HG03460 (cell line): ENCODE measurements at regions not wholly inside any gene's neighbourhood (a gene's known extent, or its start where the extent isn't known, plus 50 kb on each side); places are given as distances from the start of the nearest gene placed in this dataset.
"Not testable (repeated sequence)": the region's sequence is repeated elsewhere in the genome, so short reads cannot be mapped to it uniquely, and the experiment has no call there.

ENCODE experiments used
- ATAC-seq: cut with Tn5 transposase; IDR thresholded peaks from one replicate; pipeline ENCODE4 v1.9.1; 2021; ENCODE audit not compliant: unreplicated experiment

DNA sequence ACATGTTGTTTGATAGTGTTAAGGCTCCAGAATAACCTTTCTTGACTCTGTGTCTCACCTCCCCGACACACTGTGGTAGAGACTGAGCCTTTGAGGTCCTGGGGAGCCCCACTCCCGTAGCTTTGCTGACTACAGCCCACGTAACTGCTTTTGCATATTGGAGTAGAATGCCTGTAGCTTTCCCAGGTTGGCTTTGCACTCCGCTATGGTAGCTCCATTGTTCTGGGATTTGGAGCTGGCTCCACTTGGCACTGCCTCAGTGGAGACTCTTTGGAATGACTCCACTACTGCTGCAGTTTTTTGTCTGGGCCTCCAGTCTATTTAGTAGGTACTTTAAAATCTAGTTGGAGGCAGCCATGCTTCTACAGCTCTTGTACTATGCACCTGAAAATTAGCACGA, 56.2 kb upstream of the ANXA1 start:
- ATAC-seq, result no peak

DNA sequence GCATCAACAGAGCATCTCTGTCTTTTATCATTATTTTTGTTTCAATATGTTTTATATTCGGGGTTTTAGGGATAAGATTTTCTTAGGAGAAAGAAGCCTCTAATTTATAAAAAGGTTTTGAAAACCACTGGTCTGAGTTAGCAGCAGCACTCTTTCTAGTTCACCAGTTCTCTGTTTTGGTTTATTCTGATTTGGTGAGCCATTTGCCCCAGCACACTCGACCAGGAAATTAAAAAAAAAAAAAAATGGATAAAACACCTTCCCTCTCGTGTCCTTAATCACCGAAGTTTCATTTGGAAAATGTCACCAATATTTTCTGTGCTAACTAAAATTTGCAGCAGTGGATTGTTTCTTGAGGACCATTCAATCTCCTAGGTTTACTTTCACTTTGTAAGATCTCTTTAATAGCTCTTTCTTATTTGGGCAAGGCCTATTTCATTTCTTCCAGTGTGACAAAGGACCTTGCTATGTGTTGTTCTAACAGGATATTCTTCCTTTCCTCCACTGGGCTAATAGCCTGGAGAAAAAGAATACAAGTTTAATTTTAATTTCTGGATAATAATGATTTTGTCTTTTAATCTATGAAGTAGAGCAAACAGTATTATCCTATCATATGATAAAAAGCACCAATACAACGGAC, 57.8 kb upstream of the ANXA1 start:
- ATAC-seq, result no peak

DNA sequence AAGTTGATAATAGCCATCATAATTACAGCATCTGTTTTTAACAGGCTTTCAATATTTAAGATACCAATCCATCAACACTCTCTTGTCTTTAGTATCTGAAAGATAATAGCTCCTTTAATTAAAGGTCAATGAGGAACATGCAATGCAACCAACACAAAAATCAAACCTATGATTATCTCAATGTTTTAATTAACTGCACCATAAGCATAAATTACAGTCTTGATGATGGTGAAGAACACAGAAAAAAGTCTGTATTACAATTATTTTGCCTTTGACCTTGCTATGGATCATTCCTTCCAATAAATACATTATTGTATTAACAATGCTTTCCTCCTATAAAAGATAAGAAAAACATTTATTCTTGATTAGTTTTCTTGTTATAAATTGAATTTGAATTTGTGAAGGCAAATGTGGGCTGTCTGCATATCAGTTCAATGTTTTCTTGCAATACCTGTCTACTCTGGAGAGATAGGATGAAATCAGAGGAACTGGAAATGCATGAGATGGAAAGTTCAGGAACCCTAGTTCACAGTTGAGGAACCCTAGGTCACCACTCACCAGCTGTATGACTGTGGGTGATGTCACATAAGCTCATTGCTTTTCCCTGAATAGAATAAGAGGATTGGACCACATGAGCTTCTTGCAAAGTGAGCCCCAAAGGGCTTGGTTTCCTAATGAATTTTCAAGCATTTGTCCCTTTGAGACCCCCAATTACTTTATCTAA, 58.5 kb upstream of the ANXA1 start:
- no peak for ATAC-seq

DNA sequence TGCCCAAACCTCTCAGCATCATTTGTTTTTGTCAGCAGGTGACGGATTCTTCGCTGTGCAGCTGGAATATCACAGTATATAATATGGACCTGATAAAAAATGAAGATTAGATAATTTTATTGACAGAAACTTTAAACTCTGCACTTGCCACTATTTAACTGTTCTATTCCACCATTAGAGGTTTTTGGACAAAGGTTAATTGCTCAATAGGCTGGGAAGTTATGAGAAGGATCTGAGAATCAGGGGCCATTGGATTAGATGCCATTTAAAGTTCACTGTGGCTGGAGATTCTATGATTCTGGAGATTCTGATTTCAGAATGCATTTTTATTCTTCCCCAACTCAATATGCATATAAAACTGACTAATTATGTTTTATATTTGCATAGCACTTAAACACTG, 59.8 kb upstream of the ANXA1 start:
- ATAC-seq, result no peak

DNA sequence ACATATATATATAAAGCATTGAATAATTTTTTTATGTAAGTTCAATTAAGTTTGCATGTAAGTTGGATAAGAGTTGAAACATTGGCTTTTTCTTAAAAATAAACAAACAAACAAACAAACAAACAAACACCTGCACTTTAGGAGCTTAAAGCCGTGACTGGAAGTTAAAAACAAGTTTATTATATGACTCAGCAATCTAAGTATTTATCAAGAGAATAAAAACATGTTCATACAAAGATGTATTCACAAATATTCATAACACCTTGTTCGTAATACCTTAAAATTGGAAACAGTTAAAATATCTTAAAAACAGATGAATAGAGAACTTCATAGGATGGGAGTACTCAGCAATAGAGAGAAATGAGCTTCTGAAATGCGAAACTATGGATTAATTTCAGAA, 61.5 kb upstream of the ANXA1 start:
- ATAC-seq, result no peak

DNA sequence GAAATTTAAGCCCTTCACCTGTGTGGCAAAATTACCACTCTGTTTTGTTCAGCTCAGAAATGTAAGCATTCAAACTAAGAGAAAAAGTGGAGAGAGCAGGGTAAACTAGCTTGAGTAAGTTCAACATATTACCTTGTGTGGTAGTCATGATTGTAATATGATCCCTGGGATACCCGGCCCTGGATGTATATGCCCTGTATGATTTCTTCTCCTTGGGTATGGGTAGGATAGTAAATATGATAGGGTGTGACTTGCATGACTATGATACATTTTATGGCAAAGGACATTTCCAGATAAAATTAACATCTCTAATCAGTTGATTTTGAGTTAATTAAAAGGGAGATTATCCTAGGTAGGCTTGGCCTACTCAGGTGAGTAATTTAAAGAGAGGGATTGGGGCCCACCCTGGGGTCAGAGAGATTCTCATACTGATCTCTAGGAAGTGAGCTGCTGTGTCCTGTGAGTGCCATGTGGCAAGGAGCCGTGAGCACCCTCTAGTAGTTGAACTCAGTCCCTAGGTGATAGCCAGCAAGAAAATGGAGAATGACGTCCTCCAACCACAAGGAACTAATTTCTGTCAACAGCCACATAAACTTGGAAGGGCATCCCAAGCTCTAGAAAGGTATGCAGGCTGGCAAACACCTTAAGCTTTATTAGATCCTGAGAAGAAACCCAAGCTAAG, 62.2 kb upstream of the ANXA1 start:
- no peak for ATAC-seq

DNA sequence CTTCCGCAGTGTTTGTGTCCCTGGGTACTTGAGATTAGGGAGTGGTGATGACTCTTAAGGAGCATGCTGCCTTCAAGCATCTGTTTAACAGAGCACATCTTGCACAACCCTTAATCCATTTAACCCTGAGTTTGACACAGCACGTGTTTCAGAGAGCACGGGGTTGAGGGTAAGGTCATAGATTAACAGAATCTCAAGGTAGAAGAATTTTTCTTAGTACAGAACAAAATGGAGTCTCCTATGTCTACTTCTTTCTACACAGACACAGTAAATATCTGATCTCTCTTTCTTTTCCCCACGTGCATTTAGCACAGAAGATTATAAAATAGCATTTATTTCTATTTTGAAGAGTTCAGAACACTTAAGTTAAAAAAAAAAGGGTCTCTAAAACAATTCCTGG, 63.8 kb upstream of the ANXA1 start:
- not testable (repeated sequence) for ATAC-seq

DNA sequence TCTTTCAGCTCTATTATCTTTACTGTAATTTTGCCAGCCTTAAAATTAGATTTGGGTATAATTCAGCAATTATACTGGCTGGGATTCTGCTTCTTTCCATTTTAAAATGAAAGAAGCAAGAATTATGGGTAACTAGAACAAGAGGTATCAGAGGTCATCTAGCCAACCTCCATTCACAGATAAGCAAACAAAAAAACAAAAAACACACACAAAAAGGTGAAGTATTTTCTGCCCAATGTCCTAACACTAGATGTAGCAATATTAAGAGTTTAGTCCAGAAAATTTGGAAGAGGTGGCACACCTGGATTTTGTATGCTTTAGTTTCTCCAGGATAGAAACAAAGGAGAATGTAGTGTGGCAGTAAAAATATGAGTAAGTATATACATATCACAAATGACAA, 68.1 kb upstream of the ANXA1 start:
- no peak for ATAC-seq

DNA sequence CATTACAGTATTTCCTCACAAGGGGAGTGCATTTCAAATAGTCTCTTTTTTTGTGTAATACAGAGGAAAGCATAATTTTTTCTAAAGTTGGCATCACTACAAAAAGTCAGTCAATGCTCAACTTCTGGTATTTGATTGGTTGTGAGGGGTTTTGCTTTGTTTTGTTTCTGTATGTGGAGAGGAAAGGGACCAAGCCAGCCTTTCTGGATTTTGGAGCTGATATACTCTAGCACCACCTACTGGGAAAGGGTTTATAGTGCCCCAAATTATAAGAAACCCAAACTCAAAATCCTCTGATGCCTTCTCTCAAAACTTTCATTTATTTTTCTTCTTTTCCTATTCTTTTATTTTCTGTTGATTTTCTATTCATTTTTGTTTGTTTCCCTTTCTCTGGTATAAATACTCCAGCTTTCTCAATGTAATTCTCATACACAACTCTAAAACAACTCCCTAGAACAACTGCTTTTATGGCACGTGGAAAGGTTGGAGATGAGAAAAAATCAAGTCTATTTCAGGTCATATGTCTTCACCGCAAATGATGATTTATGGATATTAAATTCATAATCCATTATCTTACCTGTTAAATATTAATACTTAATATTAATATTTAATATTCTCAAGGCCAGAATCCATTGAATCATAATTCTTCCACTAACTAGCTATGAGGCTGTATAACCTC, 69.5 kb upstream of the ANXA1 start:
- no peak for ATAC-seq

DNA sequence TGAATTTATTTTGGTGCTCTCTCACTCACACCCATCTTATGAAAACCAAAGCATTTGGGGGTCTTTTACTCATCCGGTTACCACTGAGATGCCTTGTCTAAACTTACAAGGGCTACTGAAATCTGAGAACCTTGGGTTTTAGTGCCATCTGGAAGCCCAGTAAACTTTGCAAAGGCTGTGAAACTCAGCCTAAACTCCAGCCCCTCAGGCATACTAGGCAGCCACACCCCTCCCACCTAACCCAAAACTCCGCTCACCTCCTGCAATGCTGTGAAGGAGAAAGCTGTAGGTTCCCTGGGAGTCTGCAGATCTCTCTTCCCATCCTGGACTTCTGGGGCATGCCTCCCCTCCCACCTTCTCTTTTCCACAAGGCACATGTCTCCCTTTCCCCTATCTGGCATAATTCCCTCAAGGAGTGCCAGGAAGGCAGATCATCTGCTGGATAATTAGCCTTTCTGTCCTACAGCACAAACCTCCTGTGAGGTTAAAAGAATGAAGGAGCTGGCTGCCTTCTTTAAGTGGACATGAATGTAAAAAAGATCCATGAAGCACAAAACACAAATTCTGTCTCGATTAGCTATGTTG, 71.5 kb upstream of the ANXA1 start:
- no peak for ATAC-seq

DNA sequence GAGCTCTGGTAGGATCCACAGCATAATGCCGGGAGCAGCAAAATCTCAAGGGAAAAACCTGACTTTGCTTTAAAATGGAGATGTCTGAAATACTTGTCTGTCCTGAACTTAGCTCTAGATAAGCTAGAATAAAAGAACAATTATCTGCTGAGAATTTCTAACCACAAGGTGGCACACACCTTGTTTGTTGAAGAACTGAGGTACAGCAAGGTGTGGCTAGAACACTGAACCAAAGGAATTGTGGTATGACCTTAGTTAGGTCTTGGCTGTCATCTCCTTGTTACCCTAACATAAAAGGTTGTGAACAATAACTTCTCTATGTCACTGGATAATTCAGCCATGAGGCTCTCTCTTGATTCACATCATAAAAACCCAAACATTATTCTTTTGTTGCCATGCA, 72.3 kb upstream of the ANXA1 start:
- ATAC-seq, result no peak

DNA sequence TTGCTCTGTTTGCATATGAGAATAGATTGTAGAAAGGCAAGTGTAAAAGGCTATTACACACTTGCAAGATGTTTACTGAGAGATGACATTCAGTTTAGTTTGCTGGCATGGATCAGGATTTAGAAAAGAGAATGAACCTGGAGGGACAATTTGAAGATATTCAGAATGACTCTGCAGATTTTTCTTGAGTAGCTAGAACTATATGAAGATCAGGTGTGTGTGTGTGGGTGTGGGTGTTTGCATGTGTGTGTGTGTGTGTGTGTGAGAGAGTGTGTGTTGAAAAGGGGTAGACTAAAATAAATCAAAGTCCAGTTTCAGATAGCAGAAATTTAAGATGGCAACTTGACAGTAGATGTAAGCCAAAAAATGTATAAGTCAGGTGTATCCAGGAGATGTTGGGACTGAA, 74.0 kb upstream of the ANXA1 start:
- no peak for ATAC-seq

DNA sequence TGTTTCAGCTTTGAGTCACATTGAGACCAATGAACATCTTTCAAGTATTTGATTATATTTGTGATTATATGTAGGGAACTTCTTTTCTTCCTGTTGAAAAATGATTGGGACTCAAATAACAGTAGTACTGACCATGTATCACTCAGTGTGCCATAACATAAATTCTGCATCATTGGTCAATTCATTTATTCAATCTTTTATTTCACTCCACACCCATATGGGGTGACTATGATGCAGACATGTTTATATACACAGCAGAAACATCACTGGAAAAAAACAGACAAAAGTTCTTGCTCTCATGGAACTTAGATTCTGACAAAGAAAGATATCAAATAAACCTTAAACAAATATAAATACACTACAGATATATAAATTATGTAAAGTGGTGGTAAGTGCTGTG, 74.7 kb upstream of the ANXA1 start:
- no peak for ATAC-seq

DNA sequence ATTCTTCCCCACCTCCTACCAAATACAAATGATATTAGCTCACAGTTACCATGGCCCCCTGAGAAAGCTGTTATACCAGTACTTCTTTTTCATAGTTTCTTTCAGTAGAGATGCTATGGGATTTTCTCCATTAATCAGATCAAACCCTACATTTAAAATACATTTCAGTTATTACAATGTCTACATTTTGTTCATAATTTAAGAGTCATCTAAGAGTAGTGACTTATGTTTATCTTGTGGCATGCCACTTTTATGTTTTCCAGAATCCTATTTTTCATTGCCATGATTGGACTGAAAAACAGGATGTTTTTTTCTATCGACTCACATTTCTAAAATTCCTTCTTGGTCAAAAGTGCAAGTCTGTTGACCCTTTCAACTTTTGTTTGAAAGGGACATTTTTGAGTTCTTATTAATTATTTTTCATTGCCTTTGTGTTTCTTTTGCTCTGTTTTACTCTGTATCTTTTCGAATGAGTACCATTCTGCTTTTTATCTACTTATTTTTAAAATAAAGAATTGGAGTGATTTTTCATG, 77.4 kb upstream of the ANXA1 start:
- ATAC-seq, result no peak

DNA sequence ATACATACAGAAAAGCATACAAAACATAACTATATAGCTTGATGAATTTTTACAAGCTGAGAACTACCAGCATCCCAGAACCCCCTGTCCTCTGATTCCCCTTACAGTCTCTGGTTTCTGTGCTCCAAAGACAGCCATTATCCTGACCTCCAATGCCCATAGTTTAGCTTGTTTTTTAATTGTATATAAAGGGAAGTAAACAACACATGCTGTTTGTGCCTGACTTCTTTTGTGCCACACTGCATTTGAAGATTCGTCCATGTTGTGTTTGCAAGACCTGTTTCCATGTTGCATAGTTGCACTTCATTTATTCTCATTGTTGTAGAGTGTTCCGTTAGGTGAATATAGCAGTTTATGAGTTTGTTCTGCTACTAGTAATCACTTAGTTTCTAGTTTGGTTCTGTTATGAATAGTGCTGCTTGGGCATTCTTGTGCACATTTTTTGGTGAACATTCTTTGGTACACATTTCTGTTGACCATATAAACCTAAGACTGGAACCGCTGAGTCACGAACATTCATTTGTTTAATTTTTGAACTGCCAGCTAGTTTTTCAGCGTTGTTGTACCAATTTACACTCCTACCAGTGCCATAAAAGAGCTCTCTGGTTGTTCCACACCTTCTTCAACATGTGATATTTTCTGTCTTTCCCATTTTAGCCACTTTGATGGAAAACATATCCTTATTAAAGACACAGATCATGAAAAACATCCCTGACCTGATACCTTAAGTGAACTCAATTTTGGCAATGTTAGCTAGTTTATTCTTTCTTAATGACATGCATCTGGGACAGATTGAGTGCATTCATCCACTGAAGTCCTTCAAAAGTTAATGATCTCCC, 78.1 kb upstream of the ANXA1 start:
- no peak for ATAC-seq

DNA sequence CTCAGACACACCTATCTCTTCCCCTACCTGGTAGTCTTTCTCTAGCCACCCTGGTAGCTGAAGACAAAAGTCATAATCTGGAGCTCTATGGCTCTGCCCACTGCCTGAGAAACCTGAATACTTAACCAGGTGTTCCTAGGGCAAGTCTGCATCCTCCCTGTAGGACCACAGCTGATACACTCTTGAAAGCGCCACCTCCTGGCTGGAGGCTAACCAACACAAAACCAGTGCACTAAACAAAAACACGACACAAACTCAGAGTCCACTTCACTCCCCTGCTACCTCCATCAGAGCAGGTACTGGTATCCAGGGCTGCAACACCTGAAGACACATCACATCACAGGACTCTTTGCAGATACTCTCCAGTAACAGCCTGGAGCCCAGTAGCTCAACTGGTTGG, 84.6 kb upstream of the ANXA1 start:
- ATAC-seq, result no peak

DNA sequence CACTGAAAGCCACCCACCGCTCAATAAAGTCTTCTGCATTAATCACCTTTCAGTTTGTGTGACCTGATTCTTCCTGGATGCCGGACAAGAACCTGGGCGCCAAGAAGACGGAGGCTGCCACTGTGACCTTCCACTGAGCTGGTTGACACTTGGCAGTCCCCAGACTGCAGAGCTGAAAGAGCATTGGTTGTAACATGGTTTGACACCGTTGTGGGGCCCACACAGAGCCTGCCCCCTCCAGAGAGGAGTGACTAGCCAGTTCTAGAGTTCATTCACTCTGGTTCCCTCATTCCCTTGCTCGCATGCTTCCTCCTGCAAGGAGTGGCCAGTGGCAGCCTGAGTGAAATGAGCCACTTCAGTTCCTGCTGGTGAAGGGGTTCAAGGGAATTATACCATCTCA, 86.2 kb upstream of the ANXA1 start:
- no peak for ATAC-seq

DNA sequence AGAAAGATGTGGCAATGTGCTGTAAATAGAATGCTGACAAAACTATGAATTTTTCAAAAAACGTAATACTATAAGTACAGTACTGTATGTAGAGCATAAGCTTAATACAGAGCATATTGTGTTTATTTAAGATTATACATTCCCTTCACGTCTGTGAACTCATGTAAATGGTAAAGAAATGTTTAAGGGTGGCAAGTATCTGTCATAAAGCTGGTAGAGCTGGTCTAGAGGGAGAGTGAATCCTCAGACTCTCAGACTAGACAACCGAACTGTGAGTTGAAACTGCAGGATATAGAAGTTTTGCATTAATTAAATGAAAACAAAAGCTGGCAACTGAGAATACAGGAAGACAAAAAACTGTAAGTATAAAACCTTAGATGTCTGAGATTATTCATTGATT, 87.3 kb upstream of the ANXA1 start:
- no peak for ATAC-seq

DNA sequence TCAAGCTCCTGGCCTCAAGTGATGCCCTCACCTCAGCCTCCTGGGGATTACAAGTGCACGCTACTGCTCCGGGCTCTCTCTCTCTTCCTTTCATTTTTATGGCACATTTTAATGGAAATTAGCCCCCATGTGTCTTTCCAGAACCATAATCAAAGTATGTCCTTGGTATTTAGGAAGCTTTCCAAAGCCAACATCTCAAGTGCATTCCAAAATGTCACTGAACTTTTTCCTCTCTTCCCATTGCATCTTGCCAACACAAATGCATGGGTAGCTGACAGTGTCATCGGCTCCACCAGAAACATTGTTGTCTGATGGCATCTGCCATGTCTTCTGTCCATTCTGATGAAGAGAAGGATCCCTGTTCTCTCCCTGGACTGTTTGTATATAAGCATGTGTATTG, 90.5 kb upstream of the ANXA1 start:
- ATAC-seq, result no peak

DNA sequence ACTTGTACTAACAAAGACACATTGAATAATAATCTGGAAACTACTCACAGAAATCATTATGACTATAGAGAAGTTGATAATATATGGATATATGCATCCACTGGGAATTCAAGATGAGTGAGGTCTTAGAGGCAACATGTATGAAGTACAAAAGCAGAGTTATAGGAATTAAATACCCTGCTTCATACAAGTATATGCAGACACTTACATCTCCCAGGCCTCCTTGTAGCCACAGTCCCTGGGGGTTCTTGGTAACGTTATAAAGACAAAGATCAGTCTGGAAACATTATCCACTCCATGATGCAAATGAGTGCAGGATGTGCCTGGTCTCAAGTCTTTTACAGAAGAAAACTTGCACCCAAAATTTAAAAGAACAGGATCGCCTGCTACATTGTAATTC, 92.4 kb upstream of the ANXA1 start:
- no peak for ATAC-seq
